HG02981 (cell line): ENCODE measurements at regions not wholly inside any gene's neighbourhood (a gene's known extent, or its start where the extent isn't known, plus 50 kb on each side); places are given as distances from the start of the nearest gene placed in this dataset.

Source experiments
- ATAC-seq: cut with Tn5 transposase; IDR thresholded peaks from one replicate; pipeline ENCODE4 v1.9.1; 2021; ENCODE audit warnings: mild to moderate bottlenecking, moderate library complexity; ENCODE audit not compliant: unreplicated experiment

DNA sequence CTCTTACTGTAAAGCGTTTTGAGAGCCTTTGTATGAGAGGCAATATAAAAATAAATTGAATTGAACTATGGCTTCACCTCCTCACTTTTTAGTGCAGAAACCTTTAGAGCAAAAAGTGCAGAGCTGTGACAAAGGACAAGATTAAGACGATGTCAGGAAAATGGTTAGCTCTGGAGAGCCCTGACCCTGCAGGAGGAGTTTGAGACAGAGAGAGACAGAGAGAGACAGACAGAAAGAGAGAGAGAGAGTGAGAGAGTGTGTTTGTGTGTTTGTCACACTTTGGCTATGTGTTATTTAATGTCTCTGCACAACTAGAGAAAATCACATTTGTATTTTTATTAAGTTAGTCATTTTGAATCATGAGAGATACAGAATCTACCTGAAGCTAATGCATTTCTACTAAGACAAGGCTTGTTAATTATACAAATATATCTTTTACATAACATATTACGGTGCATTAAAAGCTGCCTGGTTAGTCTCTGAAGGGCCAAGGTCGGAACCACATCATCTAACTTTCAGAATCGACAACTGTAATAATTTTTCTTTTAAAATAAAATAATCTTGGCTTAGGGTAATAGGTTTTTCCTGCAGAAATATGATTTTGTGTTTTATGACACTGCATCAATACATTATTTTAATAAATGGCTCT lies 423.5 kb upstream of the ZEB2 start:
- ATAC-seq: no peak

DNA sequence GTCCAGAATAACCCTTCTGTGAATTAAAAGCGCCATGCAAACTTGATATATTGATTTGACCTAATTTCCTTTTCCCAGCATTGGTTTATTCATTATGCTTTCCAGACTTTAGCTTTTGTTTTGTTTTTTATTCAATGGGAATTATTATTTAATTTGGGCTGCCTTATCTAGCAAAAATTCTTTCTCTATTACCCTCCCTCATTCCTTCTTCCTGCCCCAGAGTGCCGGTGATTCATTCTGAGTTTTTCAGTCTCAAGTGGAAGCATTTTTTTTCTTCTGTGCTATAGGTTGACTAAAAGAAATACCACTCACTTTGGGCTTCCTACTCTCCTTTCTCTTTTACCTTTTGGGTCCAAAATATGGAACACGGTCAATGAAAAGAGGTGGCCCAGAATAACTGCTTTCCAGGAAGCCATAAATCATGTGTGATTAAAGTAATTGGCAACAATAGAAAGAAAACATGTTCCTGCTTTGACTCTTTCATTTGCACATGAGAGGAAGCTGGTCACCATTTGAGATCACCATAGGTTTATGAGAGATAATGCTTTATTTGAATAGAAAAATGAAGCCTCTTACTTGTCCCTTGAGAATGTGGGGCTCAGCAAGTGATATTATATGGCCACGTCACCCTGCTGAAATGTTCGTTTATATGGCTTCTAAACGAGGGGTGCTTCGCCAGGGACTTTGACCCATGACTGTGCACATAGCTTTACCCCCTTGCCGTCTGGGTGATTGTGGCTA lies 422.8 kb upstream of the ZEB2 start:
- no peak for ATAC-seq

DNA sequence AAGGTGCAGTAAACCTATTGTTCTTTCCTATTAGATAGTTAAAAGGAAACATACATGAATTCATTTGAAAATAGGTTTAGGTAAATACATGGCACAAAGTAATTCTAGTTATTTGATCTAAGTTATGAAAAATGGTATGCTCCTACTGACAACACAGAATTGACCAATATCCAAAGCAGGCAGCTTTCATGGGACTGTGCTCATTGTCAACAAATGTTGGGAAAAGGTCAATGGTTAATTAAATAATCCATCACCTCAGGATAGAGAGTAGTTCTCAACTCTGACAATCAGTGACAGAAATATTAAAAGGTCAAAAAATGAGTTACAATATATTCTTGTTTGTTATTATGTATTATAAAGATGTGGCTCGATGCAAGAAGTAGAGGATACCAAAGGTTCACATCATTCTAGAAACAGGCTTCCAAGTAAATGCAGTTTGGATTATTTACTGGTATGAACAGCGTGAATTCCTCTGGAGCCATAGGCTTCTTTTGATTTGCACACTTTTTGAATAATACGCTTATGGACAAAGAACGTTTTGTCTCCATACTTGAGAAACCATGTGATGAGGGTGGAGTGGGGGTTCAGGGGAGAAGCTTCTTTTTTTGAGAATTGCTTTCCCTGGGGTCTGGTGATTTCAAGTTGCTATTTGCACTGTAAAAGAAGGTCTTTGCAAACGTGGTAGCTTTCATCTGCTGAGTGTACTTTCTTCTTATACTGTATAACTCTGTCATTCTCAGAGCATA lies 422.0 kb upstream of the ZEB2 start:
- ATAC-seq: no peak

DNA sequence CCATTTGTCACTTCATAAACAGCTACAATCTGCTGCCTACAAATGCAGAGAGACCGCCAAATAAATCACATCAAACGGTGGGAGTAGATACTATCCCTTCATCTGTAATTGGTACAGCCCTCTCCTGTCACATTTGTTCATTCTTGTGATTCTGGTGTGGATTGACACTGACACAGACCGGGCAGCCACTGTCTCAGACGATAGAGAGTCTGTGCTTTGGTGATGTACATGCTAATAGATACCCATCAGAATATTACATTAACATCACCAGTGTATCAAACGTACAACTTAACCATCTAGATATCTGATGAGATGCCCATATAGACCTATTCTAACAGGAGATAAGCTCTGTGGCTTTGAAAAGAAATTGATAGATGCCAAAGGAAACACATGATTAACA lies 419.7 kb upstream of the ZEB2 start:
- no peak for ATAC-seq

DNA sequence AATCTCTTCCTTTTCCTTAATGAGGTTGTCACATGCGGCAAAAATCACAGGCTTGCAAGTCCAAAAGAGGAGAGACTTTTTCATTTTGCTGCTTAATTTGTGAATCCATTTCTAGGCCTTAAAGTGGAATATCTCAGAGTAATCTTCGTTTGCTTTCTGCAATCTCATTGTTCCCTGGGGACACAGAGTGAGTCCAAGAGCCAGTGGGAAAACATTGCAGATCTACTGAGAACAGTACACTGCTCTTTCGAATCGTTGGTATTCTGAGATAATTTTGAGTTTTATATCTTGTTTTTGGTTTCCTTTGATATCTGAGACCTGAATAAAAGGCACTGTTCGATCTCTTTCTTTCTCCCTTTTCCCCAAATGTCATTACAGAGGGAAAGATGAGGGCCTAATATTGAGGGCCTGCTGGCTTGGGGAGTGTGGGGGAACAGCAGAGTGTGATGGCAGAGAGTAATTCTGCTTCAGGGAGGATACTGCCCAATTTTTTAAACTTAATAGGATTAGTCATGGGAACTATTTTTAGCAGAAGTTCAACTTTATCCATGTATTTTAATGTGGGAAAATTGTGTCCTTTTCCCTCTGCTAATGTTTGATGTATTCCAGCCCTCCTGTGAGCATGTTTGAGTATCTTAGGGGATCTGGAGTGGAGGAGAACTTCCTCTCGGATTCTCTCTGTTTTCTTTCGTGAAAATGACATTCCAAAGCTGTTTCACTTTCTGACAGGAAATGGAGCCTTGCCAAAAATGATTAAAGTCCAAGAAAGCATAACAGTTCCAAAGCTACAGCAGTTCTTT lies 418.2 kb upstream of the ZEB2 start:
- ATAC-seq: no peak

DNA sequence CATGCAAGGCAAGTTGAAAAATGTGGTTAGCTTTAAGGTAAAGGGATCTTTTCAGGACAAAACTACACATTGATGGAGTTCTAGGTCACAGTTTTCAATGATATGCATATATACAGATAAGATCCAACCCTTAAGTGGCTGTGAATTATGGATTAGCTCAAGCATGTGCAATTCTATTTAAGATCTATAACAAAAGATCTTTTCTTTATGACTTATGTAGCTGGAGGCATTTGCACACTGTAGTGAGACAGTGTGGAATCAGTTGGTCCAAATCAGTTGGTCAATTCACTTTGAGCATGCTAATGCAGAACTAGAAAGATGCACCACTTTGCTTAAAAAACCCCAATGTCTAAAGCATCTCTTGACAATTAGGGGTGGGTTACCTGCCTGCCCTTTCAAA lies 417.1 kb upstream of the ZEB2 start:
- ATAC-seq: no peak

DNA sequence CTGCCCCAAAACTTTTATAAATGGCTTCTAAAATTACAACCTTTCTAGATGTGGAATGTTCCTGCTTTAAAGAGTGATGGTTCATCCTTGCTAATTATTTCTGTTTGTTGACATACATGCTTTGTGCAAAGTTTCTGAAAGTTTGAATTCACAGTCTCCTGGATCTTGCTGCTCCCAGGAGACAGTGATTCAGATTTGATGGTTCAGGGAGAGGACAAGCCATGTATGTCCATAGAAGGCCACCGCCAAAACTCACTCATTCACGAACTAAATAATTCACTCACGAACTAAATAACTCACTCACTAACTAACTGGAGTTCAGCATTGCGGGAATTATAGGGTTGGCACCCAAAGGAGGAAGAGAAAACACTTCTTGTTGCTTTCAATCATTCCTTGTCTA lies 416.5 kb upstream of the ZEB2 start:
- ATAC-seq: no peak

DNA sequence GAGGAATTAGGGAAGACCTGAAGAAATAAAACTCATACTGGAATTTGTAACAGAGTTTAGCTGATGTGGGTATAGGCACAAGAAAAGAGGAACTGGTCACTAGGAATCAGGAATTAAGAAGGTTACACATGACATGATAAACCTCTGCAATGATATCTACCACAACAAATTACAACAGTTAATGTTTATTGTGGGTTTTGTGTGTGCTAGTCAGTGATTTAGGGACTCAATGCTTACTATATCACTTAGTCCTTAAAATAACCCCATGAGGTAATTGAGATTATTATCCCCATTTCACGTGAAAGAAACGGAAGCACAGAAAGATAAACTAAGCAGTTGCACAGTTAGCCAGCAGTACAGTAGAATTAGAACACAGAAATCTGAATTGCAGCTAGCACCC lies 415.8 kb upstream of the ZEB2 start:
- ATAC-seq: no peak

DNA sequence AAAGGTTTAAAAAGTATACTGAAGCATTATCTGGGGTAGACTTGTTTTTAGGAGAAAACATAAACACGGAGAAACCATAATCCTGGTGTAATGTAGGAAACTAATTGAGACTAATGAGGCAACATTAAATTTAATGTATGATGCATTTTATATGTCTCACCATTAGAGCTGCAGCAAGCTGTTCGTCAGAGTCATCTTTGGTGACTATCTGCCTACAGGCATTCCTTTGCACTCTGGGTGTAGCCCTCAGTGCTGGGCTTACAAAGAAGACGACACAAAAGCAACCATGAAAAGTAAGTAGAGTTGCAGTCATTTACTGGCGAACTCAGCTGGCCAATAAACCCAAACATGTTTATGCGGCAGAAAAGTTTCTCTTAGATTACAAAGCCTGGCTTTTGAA lies 415.3 kb upstream of the ZEB2 start:
- no peak for ATAC-seq

DNA sequence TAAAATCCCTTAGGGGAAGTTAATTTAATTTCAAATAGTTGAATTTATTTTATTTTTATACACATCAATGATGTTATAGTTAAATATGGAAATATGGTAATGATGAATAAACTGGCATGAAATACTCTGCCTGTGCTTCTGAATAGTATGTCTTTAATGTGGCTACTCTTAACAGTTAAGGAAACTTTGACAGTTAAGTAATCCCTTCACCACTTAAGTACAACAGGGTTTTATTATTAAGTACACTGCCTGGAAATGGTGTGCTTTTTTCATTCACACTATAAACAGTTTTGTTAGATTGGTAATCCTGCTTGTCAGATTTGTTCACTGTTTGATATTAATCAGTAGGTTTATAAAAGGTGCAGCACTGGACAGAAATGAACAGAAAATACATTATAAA lies 412.0 kb upstream of the ZEB2 start:
- ATAC-seq: no peak

DNA sequence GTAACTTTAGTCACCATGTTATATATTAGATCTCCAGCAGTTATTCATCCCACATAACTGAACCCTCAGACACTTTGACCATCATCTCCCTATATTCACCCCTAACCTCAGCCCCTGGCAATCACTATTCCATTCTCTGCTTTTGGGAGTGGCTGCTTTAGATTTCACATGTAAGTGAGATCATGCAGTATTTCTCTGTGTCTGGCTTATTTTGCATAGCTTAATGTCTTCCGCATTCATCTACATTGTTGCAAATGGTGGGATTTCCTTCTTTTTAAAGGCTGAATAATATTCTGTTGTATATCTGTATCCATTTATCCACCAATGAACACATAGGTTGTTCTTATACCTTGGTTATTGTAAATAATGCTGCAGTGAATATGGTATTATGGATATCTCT lies 411.6 kb upstream of the ZEB2 start:
- ATAC-seq: no peak

DNA sequence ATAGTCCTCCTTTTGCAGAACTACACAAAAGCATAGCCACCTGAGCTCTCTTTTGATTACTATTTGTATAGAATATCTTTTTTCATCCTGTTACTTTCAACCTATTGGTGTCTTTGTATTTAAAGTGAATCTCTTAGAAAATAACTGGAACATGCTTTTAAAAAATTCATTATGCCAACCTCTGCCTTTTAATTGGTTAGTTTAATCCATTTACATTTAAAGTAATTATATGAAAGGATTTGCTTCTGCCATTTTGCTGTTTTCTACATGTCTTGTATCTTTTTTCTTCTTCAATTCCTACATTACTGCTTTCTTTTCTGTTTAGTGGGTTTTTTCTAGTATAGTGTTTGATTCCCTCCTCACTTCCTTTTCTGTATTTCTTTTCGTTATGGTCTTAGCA lies 407.5 kb upstream of the ZEB2 start:
- no peak for ATAC-seq

DNA sequence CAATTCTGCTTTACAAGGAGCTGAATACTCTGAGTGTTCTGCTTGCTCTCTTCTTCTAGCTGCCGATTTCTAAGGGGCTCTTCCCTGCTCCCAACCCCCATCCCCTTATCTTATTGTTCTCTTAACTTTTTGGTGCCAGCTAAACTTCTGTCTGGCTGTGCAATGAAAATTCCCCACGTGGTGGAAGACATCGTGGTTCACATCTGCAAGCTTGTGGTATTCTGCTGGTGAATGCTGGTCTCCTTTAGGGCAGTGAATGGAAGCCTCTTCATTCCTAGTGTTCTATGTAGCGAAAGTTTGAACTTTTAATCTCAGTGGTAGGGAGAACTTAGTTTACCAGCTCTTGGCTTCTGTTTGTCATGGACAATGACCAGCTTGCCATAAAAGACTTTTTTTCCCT lies 406.0 kb upstream of the ZEB2 start:
- ATAC-seq: no peak

DNA sequence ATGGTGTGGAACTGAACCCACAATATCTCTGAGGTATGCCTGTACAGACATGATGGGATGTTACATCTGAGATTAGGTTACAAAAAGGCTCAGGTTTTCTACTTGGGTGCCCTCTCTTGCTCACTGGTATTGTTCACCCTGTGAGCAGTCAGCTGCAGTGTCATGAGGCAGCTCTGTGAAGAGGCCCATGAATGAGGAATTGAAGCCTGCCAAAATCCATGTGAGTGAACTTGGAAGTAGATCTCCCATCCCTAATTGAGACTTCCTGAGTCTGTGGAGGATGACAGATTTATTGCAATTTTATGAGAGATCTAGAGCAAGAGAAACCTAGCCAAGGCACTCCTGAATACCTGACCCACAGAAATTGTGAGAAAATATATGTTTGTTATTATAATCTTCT lies 404.9 kb upstream of the ZEB2 start:
- ATAC-seq: no peak

DNA sequence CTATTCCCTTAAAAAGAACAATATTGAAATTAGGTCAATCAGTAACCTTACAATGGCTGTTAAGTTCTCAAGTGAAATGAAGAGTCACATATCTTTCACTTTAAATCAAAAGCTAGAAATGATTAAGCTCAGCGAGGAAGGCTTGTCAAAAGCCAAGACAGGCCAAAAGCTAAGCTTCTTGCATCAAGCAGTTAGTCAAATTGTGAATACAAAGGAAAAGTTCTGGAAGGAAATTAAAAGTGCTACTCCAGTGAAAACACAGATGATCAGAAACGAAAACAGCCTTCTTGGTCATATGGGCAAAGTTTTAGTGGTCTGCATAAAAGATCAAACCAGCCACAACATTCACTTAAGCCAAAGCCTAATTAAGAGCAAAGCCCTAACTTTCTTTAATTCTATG lies 402.6 kb upstream of the ZEB2 start:
- no peak for ATAC-seq

DNA sequence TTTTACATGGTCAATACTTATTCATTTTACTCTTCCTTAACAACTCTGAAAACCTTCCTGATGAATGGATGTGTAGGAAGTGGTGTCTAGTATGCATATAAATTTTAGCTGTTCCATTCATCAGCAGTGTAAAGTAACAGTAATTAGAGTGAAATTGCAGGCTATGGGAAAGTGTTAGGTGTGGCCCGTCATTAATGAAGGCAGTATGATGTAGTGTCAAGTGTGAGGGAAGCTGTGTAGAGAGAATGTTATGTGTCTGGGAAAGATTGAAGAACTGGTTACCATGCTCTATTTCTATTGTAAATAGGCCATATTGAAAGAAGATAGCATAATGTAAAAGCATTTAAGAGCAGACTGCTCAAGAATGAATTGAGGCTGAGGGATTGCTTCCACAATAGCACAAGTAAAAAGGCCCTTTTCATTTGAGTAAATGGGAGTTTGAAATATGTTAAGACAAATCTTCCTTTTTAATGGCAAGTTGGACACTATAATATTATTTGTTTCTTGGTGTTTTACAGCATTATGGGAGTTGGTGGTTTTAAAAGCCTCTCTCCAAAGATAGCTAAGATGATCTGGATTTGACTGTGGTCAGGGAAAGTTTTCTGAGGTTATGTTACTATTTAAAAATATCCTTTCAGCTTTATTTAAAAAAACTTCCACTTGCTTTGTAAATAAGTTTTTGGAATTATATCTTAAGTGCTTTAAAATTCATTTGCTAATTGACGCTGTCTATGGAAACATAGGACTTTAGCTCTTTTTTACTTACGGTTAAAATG lies 401.0 kb upstream of the ZEB2 start:
- ATAC-seq: no peak

DNA sequence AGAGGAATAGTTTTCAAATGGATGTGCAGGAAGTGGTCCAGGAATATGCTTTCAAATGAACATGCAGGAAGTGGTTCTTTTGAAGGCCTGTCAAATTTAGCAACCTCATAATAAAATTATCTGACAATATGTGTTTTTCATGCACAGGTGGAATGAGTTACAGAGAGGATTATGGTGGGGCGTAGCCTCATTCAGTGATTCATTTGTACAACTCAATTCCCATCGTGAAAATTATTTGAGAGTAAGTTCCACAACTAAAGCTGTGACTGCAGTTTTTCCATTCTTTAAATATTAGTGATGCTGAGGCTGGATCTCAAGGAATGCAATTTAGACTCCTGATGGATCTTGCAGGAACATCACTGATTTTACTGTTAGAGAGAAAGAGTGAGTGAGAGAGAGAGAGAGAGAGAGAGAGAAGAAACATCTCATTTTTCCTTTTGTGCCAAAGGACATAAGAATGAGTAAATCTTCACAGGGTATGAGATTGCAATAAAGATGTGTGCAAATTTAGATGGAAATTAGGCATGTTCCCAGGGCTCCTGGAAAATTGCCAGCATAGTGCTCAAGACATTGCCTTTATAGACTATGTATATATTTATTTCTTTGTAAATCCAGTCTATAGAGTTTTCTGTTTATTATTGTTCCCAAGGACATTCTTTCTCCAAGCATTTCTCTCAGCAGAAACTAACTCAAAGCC lies 394.9 kb upstream of the ZEB2 start:
- ATAC-seq: no peak

DNA sequence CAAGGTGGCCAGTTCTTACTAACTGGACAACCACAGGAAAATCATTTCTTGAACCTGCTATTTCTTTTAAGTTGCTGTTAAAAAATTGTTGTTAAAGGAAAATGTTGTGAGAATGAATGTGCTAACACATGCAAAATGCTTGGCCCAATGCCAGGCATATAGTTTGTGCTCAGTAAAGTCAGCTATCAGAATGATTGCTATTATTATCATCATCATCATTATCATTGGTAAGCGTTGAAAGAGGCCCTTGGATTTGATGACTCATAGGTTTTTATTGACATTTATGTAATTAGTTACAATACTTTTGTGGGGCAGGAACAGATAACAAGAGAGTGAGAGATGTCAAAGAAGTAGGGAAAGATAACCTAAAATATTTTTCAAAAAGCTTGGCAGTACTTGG lies 394.2 kb upstream of the ZEB2 start:
- ATAC-seq: no peak

DNA sequence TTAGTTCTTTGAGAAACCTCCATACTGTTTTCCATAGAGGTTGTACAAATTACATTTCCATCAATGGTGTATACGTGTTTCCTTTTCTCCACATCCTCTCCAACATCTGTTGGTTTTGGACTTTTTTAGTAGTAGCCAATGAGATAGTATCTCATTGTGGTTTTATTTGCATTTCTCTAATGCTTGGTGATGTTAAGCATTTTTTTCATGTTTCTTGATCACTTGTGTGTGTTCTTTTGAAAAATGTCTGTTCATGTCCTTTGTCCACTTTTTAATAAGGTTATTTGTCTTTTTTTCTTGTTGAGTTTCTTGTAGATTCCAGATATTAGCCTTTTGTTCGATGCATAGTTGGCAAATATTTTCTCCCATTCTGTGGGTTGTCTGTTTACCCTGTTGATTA lies 392.3 kb upstream of the ZEB2 start:
- no peak for ATAC-seq

DNA sequence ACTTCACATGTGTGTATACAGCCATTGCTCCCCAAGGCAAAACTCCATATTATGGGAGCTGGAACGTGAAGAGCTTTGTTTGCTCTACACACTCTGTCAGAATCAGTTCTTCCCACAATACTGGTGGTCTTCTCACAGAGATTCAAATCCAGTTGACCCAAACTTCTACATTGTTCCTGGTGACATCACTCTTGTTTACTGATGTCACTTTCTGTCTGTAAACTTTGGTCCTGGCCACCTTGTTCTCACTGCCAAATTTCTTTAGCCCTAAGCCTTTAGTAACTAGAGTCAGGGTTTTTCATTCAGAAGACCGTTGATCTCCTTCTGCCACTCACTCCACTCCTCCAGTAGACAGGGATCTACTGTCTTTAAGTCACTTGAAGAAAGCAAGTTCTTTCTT lies 386.0 kb upstream of the ZEB2 start:
- no peak for ATAC-seq
